GM19328 (cell line): ENCODE measurements at regions not wholly inside any gene's neighbourhood (a gene's known extent, or its start where the extent isn't known, plus 50 kb on each side); places are given as distances from the start of the nearest gene placed in this dataset.

Experiments used
- ATAC-seq: cut with Tn5 transposase; IDR thresholded peaks from one replicate; pipeline ENCODE4 v1.9.1; 2021; ENCODE audit warnings: mild to moderate bottlenecking, moderate library complexity; ENCODE audit not compliant: unreplicated experiment

- no peak for ATAC-seq
Measured at GRCh38 chr3:110181226-110181625, 843.9 kb upstream of the DPPA4 start.

GRCh38 chr3:110184536-110184935 lies 847.2 kb upstream of the DPPA4 start:
- no peak for ATAC-seq

- ATAC-seq: no peak
Measured at GRCh38 chr3:110193074-110193473, 855.7 kb upstream of the DPPA4 start.

- ATAC-seq: no peak
Measured at GRCh38 chr3:110198717-110199587, 861.6 kb upstream of the DPPA4 start.

GRCh38 chr3:110199588-110199943 lies 862.2 kb upstream of the DPPA4 start:
- ATAC-seq: no peak

- no peak for ATAC-seq
Measured at GRCh38 chr3:110210086-110210660, 861.4 kb upstream of the NECTIN3 start.

GRCh38 chr3:110226645-110227044 lies 845.0 kb upstream of the NECTIN3 start:
- no peak for ATAC-seq

GRCh38 chr3:110227991-110228390 lies 843.6 kb upstream of the NECTIN3 start:
- no peak for ATAC-seq

- no peak for ATAC-seq
Measured at GRCh38 chr3:110234831-110235230, 836.8 kb upstream of the NECTIN3 start.

- ATAC-seq: no peak
Measured at GRCh38 chr3:110236976-110237610, 834.5 kb upstream of the NECTIN3 start.

GRCh38 chr3:110243081-110243480 lies 828.5 kb upstream of the NECTIN3 start:
- ATAC-seq: no peak

- no peak for ATAC-seq
Measured at GRCh38 chr3:110246796-110247376, 824.7 kb upstream of the NECTIN3 start.

- ATAC-seq: no peak
Measured at GRCh38 chr3:110248666-110249065, 823.0 kb upstream of the NECTIN3 start.

- no peak for ATAC-seq
Measured at GRCh38 chr3:110253794-110254193, 817.8 kb upstream of the NECTIN3 start.

- ATAC-seq: no peak
Measured at GRCh38 chr3:110254591-110254990, 817.0 kb upstream of the NECTIN3 start.

- no peak for ATAC-seq
Measured at GRCh38 chr3:110261141-110261540, 810.5 kb upstream of the NECTIN3 start.

- no peak for ATAC-seq
Measured at GRCh38 chr3:110262896-110263295, 808.7 kb upstream of the NECTIN3 start.

GRCh38 chr3:110265302-110265701 lies 806.3 kb upstream of the NECTIN3 start:
- ATAC-seq: no peak

GRCh38 chr3:110267304-110267845 lies 804.2 kb upstream of the NECTIN3 start:
- ATAC-seq: no peak

GRCh38 chr3:110272525-110272924 lies 799.1 kb upstream of the NECTIN3 start:
- no peak for ATAC-seq

GRCh38 chr3:110291886-110292501 lies 779.6 kb upstream of the NECTIN3 start:
- no peak for ATAC-seq
